Stimulated activated CD8-positive, alpha-beta memory T cell treated with anti-CD3 and anti-CD28 coated beads, Interleukin-15, amount 100 ng/mL, for 24 hours (primary cell): ENCODE measurements at regions not wholly inside any gene's neighbourhood (a gene's known extent, or its start where the extent isn't known, plus 50 kb on each side); places are given as distances from the start of the nearest gene placed in this dataset.

Source experiments
- DNase-seq: peaks from one replicate; pipeline ENCODE4 v3.0.0-alpha.2; 2020; ENCODE audit warnings: low read depth

- DNase-seq, result no peak
These were observed 242.6 kb downstream of the PTPRU start for GRCh38 chr1:29478879-29479278.

DNA sequence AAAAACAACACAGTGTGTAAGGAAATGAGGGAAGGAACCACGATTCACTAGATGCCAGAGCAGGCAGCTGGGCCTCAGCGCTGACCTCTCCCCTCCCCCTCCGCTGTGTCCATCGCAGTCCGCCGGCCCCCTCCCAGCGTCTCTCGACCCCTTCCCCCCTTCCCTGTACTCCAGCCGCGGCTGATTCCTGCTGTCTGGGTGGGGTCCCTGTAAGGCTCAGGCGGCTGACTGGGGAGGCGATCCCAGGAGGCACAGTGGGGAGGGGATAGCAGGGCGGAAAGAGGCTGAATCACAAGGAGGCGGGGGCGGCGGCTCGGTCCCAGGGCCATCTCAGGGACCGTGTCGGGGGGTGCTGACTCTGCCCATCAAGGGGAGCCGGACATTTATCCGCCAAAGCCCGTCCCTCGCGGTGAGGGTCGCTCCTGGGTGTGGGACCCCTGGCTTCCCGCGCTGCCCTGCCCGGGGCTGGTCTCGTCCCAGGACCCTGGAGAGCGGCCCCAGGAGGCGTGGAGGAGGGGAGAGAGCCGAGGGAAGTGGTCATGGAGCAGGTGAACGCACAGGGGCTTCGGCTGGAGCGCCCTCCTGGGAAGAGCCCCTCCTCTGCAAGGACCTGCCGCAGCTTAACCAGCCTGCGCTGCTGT lies 241.9 kb downstream of the PTPRU start:
- DNase-seq, result no peak

DNA sequence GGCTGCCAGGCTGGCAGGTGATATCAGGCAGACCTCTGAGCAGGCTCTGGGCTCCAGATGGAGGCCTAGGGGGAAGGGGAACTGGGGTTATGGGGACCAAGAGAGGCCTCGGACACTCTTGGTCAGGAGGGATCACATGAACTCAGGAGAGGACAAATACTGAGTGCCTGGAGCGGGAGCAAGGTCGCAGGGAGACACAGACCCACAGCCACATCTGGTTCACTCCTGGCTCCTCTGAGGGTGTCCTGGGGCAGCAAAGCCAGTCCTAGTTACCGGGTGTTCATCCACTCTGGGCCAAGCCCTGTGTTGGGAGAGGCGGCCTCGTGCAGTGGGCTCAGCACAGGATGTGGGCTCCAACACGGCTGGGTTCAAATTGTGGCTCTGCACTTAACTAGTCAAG lies 239.0 kb downstream of the PTPRU start:
- DNase-seq, result no peak

DNA sequence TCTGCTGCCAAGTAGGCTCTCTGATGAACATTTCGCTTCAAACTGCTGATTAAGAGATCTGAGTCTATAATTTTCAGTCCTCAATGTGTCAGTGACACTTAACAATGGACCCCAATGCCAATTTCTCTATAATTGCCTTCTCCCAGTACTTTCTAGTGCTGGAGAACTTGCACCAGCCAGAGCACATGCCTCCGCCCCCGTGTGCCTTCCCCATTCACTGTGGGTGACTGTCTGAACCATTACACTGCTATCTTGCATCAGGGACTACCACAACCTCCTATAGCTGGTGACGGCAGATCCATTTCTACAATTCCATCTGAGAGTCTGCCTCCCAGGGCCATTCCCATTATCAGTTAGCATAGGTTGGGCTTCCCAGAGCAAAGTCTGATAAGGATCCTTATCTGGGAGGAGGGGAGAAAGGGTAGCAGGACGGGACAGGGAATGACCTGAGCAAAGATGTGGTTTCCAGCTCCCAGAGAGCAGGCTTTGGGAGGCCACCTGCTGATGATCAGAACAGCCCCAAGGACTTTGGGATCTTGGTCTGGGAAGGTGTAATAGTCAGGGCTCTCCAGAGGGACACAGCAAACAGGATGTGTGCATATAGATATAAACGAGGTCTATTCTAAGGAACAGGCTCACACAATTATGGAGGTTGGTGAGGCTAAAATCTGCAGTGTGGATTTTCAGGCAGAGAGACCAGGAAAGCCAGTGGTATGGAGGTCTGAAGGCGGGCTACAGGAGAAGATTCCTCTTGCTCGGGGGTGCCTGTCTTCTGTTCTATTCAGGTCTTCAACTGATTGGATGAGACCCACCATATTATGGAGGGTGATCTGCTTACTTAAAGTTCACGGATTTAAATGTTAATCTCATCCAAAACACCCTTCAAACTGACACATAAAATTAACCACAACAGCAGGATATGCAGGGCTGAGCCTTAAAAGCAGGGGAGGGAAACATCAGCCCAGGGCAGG lies 238.2 kb downstream of the PTPRU start:
- no peak for DNase-seq

GRCh38 chr1:29473161-29473855 lies 237.0 kb downstream of the PTPRU start:
- DNase-seq, result no peak

DNA sequence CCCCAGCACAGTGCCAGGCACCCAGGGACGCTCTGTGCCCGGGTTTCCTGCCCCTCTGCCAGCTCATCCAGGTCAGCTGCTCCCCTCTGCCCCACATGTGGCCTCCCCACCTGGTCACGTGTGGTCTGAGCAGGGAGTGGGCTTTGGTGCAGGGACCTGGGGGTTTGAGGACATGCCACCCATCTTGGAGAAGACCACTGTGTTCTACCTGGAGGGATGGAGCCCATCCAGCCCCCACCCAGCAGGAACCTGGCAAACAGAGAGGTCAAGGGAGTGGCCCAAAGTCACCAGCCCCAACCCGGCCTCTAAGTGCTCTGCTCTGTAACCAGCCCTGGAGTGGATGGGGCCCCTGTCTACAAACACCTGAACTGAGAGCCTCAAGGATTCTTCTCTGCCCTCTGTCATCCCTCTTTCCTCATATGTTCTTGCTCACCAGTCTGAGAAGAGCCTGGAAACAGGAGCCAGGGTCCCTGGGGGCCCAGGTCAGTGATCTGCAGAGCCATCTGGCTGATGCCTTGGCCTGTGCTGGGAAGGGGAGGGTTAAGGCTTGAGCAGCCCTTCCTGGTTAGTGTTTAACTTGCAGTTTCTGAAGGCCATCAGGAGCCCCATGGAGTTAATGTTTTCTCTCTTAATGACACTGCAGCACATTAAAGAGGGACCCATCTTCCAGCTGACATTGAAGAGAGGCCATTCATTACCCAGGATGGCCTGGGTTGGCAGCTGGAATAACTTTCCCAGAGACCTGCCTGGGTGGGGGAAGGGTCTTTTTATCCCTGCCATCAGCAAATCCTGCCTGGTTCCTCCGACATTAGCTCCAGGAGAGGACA lies 235.4 kb downstream of the PTPRU start:
- DNase-seq, result no peak

DNA sequence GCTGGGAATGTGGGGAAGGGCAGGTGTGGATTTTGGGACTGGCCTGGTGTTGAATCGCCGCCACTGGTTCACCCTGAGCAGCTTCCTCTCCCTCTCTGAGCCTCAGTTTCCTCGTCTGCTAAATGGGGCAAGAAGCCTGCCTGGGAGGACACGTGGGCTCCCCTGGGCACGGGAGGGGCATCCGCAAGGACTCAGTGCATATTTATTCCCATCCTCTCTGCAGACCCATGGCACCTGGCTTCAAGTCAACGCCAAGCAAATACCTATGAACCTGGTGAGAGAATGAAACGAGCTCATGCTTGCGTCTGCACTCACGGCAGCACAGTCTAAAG lies 234.4 kb downstream of the PTPRU start:
- no peak for DNase-seq

- DNase-seq, result no peak
These were observed 233.9 kb downstream of the PTPRU start for GRCh38 chr1:29470087-29470787.

- DNase-seq, result no peak
These were observed 233.1 kb downstream of the PTPRU start for GRCh38 chr1:29469457-29469856.

DNA sequence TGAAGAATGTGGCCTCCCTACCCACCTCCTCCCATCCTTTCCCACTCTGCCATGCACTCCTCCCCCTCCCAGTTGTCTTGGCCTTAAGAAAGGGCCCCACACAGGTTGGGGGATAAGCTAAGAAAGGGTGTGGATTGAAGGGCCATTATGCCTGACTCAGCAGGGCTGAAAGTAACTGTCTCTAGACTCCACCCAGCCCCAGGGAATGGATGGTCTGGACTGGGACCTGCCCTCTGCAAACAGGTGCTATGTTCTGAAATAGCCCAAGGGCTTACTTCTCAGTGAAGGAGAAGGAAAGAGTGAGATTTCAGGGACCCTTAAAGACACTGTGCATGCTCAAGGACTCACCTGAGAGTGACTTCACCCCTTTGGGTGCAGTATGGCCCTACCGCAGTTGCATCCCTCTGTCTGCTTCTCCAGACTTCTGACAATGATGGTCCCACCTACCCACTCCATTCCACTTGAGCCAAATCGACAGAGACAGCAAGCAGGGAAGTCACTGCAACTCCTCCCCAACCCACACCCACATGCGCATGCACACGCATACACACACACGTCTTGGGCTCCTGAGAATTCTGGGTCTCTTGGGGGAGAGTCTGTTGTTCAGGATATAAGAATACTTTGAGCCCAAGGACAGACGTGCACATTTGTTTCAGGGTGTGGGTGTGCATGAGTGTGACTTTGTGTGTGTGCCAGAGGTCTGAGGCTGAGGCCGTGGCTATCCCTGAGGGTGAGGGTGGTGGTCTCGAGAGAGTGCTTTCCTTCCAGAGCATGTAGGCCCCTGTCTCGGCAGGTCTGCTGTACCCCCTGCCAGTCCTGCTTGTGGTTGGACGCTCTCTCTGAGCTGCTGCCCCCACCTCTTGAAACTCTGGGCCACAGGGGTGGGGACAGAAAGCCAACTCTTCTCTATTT lies 231.9 kb downstream of the PTPRU start:
- no peak for DNase-seq

DNA sequence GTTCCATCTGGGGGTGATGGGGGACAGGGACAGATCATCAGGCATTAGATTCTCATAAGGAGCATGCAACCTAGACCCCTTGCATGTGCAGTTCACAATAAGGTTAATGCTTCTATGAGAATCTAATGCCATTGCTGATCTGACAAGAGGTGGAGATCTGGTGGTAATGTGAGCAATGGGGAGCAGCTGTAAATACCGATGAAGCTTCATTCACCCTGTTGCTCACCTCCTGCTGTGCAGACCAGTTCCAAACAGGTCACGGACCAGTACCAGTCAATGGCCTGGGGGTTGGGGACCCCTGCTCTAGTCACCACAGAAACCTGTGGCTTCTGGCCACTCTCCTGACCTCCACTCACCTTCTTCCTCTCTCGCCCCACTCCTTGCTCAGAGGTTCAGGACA lies 229.9 kb downstream of the PTPRU start:
- no peak for DNase-seq

DNA sequence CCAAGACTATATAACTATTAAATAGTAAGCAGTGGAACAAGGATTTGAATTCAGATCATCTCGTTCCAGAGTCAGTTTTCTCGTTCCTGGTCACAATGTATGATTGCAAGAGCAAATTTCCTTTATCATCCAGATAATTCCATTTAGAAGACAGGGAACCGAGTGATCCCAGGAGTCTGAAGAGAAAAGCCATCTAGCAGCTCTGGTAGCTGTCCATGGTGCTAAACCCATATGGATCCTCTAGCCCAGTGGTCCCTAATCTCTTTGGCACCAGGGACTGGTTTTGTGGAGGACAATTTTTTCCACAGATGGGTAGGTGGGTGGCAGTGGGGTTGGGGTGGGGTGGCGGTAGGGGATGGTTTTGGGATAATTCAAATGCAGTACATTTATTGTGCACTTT lies 229.4 kb downstream of the PTPRU start:
- DNase-seq, result no peak

DNA sequence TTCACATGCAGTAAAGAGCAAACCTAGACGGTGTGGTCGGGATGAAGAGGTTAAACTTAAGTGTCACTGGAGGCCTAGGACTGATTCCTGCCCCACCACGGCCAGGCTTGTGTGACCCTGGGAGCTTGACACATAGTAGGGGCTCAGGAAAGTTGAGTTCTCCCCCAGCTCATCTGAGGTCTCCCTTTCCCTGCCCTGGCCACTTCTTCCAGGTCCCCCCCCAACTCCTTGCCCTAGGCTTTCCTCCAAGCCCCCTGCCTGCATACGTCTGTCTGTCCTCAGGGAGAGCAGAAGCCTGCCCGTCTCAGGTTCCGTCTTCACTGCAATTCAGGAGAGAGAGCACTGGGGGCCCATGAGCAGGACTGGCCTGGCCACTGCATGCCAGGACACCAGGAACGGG lies 225.8 kb downstream of the PTPRU start:
- no peak for DNase-seq

DNA sequence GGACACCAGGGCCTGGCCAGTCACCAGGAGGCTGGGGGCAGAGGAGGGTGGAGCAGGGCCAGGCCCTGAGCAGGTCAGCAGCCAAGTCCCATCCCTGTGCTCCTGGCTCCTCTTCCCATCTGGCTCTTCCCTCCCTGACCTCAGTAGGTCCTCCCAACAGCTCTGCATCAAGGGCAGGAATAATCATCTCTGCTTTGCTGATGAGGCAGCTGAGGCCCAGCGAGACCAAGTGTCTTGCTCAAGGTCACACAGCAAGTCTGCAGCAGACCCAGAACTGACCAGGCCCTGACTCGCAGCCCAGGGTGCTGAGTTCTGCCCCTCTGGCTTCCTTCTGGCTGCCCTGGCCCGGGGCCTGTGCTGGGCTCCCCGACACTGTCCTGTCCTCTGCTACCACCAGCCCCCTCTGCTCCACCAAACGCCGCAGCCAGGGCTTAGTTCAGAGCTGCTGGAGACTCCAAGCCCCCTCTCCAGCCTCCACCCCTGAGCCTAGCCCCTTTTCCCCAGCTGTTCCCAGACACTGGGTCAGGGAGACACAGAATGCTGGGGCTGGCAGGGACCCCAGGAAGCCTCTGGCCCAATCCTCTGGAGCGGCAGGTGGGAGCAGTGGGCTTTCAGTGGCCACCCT lies 224.9 kb downstream of the PTPRU start:
- DNase-seq, result no peak

- no peak for DNase-seq
These were observed 224.4 kb downstream of the PTPRU start for GRCh38 chr1:29460694-29461093.

DNA sequence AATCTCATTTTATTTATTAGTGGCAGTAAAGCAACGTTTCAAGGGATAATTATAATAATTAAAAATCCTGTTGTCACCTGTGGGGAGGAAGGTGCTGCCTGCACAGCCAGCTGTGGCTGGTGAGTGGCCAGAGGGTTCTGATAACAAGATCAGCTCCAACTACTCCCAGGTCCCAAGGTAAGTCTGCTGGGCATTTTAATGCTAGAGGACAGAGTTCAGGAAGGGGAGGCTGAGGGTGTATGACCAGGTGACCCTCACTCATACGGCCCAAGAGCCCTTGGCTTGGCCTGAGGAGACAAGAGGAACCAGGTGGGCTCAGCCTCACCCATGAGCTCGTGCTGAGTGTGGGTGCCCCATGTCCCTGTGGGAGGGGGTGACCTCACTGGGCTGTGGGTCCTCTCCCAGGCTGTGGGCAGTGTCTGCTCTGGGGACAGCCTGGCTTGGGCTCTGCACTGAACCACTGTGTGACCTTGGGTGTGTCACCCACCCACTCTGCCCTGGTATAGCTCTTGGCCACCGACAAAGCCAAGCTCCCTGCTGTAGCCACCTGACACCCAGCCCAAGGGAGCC lies 223.8 kb downstream of the PTPRU start:
- DNase-seq, result no peak

DNA sequence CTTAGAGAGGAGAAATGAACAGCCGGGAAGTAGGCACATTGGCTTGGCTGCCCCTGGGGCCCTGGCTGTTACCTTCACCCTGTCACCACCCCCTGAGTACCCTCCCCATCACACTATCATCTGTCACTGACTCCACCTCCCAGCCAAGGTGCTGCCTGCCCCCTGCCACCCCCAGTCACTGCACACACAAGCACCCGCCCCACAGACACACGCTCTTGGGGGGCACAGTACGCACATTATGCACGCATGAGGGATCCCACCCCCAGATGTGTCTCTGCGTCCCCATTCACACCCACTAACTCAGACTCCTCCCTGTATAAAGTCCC lies 223.3 kb downstream of the PTPRU start:
- no peak for DNase-seq

DNA sequence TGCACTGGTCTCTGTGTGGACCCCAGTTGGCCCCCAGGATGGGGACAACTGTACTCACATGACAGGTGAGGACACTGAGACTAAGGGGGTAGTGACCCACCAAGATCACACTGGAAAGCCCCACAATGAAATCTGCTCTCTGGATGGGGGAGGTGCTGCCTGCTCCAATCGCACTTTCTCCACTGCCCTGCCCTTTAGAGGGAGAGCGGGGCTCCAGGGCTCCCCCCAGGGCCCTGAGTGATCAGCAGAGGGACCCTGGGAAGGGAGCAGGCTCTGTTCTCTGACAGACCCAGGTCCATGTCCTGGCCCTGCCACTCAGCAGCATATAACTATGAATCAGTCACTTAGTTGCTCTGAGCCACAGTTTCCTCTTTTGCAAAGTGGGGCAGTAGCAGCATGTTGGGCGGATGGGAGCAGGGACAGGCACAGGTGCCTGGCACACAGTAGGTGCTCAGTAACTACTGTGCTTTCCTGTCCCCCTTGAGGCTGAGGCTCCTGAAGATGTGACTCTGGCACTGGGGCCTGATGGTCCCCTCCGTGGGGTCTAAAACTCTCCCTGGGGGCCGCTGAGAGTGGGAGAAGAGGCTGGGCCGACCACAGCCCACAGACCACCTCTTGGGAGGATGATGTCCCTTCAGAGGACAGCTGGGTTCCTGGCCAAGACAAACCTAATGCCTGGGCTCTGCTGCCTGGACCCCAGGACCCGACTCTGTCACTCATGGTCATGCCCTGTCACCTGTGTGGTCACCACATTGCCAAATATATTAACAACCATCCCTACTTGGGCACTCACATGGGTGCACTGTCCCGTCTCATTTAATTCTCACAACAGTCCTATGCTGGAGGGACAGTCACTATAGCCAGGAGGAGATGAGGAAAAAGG lies 222.7 kb downstream of the PTPRU start:
- DNase-seq, result no peak
